ENCODE measurements at regions not wholly inside any gene's neighbourhood (a gene's known extent, or its start where the extent isn't known, plus 50 kb on each side); places are given as distances from the start of the nearest gene placed in this dataset.

- Histone ChIP-seq H3K4me3 (no peak overlapping the region), H3K27me3 (no peaks in the 10 kb centered on the region), H3K36me3 (no peaks in the 10 kb centered on the region), H3K27ac (no peak overlapping the region), H3K9me3 (no peaks in the 10 kb centered on the region), H3K4me1 (no peaks in the 10 kb centered on the region)
- TF ChIP-seq POLR2A (IDR thresholded peaks at IDR 0.05) (no peak), CTCF (IDR thresholded peaks at IDR 0.05) (no peak)
- no peak for DNase-seq
Measured at GRCh38 chr3:102165367-102165766, 269.4 kb upstream of the ZPLD1 start.

- Histone ChIP-seq H3K4me1 (no peaks in the 10 kb centered on the region), H3K27me3 (no peaks in the 10 kb centered on the region), H3K27ac (no peak overlapping the region), H3K36me3 (no peaks in the 10 kb centered on the region), H3K9me3 (no peaks in the 10 kb centered on the region), H3K4me3 (no peak overlapping the region)
- TF ChIP-seq CTCF (IDR thresholded peaks at IDR 0.05) (no peak), POLR2A (IDR thresholded peaks at IDR 0.05) (no peak)
- no peak for DNase-seq
Measured at GRCh38 chr3:102169915-102170479, 264.8 kb upstream of the ZPLD1 start.

- TF ChIP-seq CTCF (IDR thresholded peaks at IDR 0.05) (no peak), POLR2A (IDR thresholded peaks at IDR 0.05) (no peak)
- no peaks in the 10 kb centered on the region for H3K36me3 ChIP-seq
- no peaks in the 10 kb centered on the region for H3K4me1 ChIP-seq
- no peak overlapping the region for H3K27ac ChIP-seq
- DNase-seq: no peak
- no peak overlapping the region for H3K4me3 ChIP-seq
- H3K27me3 ChIP-seq: no peaks in the 10 kb centered on the region
- H3K9me3 ChIP-seq: no peaks in the 10 kb centered on the region
Measured at GRCh38 chr3:102170545-102170944, 264.3 kb upstream of the ZPLD1 start.

GRCh38 chr3:102174312-102174712 is 260.5 kb upstream of the ZPLD1 start:
- peaks cover 0 to 6% (median 0%) of the 10 kb centered on the region in 4 donors for H3K4me1 ChIP-seq
- no peaks in the 10 kb centered on the region for H3K36me3 ChIP-seq
- no peak overlapping the region for H3K27ac ChIP-seq
- TF ChIP-seq CTCF (IDR thresholded peaks at IDR 0.05): no peak
- TF ChIP-seq POLR2A (IDR thresholded peaks at IDR 0.05): no peak
- no peaks in the 10 kb centered on the region for H3K9me3 ChIP-seq
- no peak overlapping the region for H3K4me3 ChIP-seq
- no peaks in the 10 kb centered on the region for H3K27me3 ChIP-seq
- no peak for DNase-seq

GRCh38 chr3:102174832-102175374 is 259.9 kb upstream of the ZPLD1 start:
- Histone ChIP-seq H3K4me3 (no peak overlapping the region), H3K27ac (no peak overlapping the region), H3K36me3 (no peaks in the 10 kb centered on the region), H3K9me3 (no peaks in the 10 kb centered on the region), H3K4me1 (peaks cover 0 to 12% (median 0%) of the 10 kb centered on the region in 4 donors), H3K27me3 (no peaks in the 10 kb centered on the region)
- TF ChIP-seq CTCF (IDR thresholded peaks at IDR 0.05): no peak
- TF ChIP-seq POLR2A (IDR thresholded peaks at IDR 0.05): no peak
- no peak for DNase-seq

All from Peyer's patch (tissue), 4 donors.